DND-41 (cell line): ENCODE measurements at regions not wholly inside any gene's neighbourhood (a gene's known extent, or its start where the extent isn't known, plus 50 kb on each side); places are given as distances from the start of the nearest gene placed in this dataset.

Experiments
- EZH2 ChIP-seq: IDR thresholded peaks from 3 replicates; pipeline ENCODE4 v1.6.1; 2012; ENCODE audit warnings: borderline replicate concordance, low read depth, mild to moderate bottlenecking, moderate library complexity, low read length, inconsistent platforms; ENCODE audit not compliant: severe bottlenecking
- TF ChIP-seq, protein P1 (sequence below): IDR thresholded peaks from 2 replicates; pipeline ENCODE4 v1.5.1; 2012; ENCODE audit warnings: borderline replicate concordance, low read length, moderate library complexity, mild to moderate bottlenecking; ENCODE audit not compliant: poor library complexity, severe bottlenecking; ENCODE audit errors: extremely low read depth

DNA sequence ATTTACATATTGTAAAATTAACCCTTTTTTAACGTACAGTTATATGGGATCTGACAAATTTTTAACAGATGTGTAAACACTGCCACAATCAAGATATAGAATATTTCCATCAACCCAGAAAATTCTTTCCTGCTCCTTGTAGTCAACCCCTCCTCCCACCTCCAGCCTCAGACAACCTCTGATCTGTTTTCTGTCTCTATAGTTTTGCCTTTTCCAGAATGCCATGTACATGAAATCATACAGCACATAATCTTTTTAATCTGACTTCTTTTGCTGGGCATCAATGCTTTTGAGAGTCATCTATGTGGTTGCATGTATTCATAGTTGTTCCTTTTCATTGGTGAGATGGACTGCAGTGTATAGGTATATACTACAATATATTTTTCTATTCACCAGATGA lies 153.0 kb downstream of the SMAD6 start:
- TF ChIP-seq, protein P1, sequence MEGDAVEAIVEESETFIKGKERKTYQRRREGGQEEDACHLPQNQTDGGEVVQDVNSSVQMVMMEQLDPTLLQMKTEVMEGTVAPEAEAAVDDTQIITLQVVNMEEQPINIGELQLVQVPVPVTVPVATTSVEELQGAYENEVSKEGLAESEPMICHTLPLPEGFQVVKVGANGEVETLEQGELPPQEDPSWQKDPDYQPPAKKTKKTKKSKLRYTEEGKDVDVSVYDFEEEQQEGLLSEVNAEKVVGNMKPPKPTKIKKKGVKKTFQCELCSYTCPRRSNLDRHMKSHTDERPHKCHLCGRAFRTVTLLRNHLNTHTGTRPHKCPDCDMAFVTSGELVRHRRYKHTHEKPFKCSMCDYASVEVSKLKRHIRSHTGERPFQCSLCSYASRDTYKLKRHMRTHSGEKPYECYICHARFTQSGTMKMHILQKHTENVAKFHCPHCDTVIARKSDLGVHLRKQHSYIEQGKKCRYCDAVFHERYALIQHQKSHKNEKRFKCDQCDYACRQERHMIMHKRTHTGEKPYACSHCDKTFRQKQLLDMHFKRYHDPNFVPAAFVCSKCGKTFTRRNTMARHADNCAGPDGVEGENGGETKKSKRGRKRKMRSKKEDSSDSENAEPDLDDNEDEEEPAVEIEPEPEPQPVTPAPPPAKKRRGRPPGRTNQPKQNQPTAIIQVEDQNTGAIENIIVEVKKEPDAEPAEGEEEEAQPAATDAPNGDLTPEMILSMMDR: no peak
- no peak for TF ChIP-seq EZH2
